ENCODE measurements at regions not wholly inside any gene's neighbourhood (a gene's known extent, or its start where the extent isn't known, plus 50 kb on each side); places are given as distances from the start of the nearest gene placed in this dataset.

DNA sequence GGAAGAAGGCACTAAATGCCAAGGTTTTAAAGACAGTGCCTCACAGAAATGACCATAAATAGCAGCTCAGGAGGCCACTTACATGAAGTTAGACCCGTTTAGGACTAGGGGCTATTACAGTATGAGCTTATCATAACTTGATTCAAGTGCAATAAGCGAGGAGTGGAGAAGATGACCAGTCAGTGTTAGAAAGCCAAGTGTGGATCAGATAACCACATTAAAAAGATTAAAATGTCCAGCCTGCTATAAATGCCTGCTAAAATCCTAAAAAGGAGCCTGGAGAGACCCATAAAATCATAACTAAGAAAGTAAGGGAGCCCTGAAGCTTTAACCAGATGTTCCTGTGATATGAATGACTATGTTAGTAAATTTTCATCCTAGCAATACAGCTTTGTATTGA lies 117.5 kb upstream of the ZNF521 start:
- Histone ChIP-seq H2BK5ac (ENCODE audit: low read depth, low read length, poor library complexity, severe bottlenecking) (no peak overlapping the region), H3K9me3 (ENCODE audit: control insufficient read depth, insufficient read depth, low read length) (no peaks in the 10 kb centered on the region), H3K18ac (ENCODE audit: low read depth, low read length) (no peak overlapping the region), H2AK9ac (replicated peaks; ENCODE audit: low read depth, low read length, poor library complexity) (no peak overlapping the region), H3K4me2 (ENCODE audit: low read depth, low read length) (no peak overlapping the region), H3K27ac (ENCODE audit: insufficient read depth, low read length) (no peak overlapping the region), H3K4me1 (ENCODE audit: control insufficient read depth, insufficient read depth, low read length) (peaks cover 25% of the 10 kb centered on the region), H2AK5ac (ENCODE audit: low read depth, low read length) (no peak overlapping the region), H2BK20ac (ENCODE audit: low read depth, low read length) (no peak overlapping the region), H3K9ac (ENCODE audit: low read depth, low read length) (no peak overlapping the region), H4K5ac (ENCODE audit: low read depth, low read length) (no peak overlapping the region; the same call in 1 of the 2 replicates), H2AFZ (replicated peaks; ENCODE audit: low read length, poor library complexity) (no peak overlapping the region), H3K4me3 (ENCODE audit: insufficient read depth, low read depth, low read length) (no peak overlapping the region), H3K4ac (ENCODE audit: low read depth, low read length) (no peak overlapping the region), H3K14ac (replicated peaks; ENCODE audit: low read depth, low read length) (no peak overlapping the region), H4K8ac (ENCODE audit: low read depth in 2 of 2, low read length in 2 of 2) (no peak overlapping the region), H3K56ac (ENCODE audit: extremely low read depth, insufficient read depth, low read length) (no peak overlapping the region), H3K36me3 (ENCODE audit: control insufficient read depth, insufficient read depth, low read length) (no peaks in the 10 kb centered on the region), H3K79me1 (ENCODE audit: low read depth in 1 of 2, low read length in 2 of 2) (no peaks in the 10 kb centered on the region), H3K23ac (ENCODE audit: low read depth, low read length) (no peak overlapping the region), H2BK120ac (ENCODE audit: low read depth, low read length) (no peak overlapping the region), H2BK15ac (ENCODE audit: low read depth, low read length) (no peak overlapping the region), H4K20me1 (ENCODE audit: insufficient read depth, low read length) (no peaks in the 10 kb centered on the region), H4K91ac (ENCODE audit: insufficient read depth, low read depth, low read length) (no peak overlapping the region), H3K27me3 (ENCODE audit: control insufficient read depth, insufficient read depth, low read length) (no peaks in the 10 kb centered on the region), H3K9me1 (ENCODE audit: insufficient read depth, low read length) (peaks cover 16% of the 10 kb centered on the region)
- no TSS peak for BruUV-seq (replicated peaks)
- dilution Hi-C loops (cut with HindIII; ENCODE audit: low sequenced_read_pairs, unreplicated experiment) (no loop called here), intact Hi-C loops (cut with micrococcal nuclease) (no loop called here), in situ Hi-C loops (cut with MboI; ENCODE audit: low sequenced_read_pairs) (no loop called here)
- CTCF ChIA-PET = interaction anchor here (0.6 to 1.3 kb wide), 2 partner anchors 10 to 463 kb away, joined by 3 to 4 read pairs; no protein-coding TSS in a partner anchor
- ATAC-seq (ENCODE audit: low read depth) (no peak), DNase-seq (no peak)
- POLR2A ChIA-PET (ENCODE audit: unreplicated experiment) = no interaction called here
- TF ChIP-seq RFX5 (IDR thresholded peaks at IDR 0.05; ENCODE audit: low read depth, low read length) = no peak
- no peak for TF ChIP-seq RAD21 (IDR thresholded peaks at IDR 0.05; ENCODE audit: low read length)
- TF ChIP-seq, protein P1, sequence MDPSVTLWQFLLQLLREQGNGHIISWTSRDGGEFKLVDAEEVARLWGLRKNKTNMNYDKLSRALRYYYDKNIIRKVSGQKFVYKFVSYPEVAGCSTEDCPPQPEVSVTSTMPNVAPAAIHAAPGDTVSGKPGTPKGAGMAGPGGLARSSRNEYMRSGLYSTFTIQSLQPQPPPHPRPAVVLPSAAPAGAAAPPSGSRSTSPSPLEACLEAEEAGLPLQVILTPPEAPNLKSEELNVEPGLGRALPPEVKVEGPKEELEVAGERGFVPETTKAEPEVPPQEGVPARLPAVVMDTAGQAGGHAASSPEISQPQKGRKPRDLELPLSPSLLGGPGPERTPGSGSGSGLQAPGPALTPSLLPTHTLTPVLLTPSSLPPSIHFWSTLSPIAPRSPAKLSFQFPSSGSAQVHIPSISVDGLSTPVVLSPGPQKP (IDR thresholded peaks at IDR 0.05; ENCODE audit: borderline replicate concordance, low read depth, low read length) = no peak
- no peak for TF ChIP-seq RCOR1 (IDR thresholded peaks at IDR 0.05; ENCODE audit: insufficient replicate concordance, low read length)
- no peak for TF ChIP-seq MXI1 (IDR thresholded peaks at IDR 0.05; ENCODE audit: borderline replicate concordance, low read depth, low read length)
- no peak for TF ChIP-seq USF2 (IDR thresholded peaks at IDR 0.05; ENCODE audit: low read depth, low read length)
- TF ChIP-seq, protein P2, sequence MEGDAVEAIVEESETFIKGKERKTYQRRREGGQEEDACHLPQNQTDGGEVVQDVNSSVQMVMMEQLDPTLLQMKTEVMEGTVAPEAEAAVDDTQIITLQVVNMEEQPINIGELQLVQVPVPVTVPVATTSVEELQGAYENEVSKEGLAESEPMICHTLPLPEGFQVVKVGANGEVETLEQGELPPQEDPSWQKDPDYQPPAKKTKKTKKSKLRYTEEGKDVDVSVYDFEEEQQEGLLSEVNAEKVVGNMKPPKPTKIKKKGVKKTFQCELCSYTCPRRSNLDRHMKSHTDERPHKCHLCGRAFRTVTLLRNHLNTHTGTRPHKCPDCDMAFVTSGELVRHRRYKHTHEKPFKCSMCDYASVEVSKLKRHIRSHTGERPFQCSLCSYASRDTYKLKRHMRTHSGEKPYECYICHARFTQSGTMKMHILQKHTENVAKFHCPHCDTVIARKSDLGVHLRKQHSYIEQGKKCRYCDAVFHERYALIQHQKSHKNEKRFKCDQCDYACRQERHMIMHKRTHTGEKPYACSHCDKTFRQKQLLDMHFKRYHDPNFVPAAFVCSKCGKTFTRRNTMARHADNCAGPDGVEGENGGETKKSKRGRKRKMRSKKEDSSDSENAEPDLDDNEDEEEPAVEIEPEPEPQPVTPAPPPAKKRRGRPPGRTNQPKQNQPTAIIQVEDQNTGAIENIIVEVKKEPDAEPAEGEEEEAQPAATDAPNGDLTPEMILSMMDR (conservative IDR thresholded peaks at IDR 0.05; ENCODE audit: low read depth, low read length) = no peak
- TF ChIP-seq CHD1 (IDR thresholded peaks at IDR 0.05; ENCODE audit: low read depth, low read length) = no peak
- no peak for TF ChIP-seq NFE2L2 (IDR thresholded peaks at IDR 0.05; ENCODE audit: low read depth, low read length)
- no peak for TF ChIP-seq MAFK (IDR thresholded peaks at IDR 0.05; ENCODE audit: low read depth, low read length)
- TF ChIP-seq BHLHE40 (IDR thresholded peaks at IDR 0.05; ENCODE audit: low read depth, low read length) = no peak
- TF ChIP-seq MAZ (IDR thresholded peaks at IDR 0.05; ENCODE audit: borderline replicate concordance, low read depth, low read length) = no peak
- no peak for TF ChIP-seq CEBPB (IDR thresholded peaks at IDR 0.05; ENCODE audit: low read depth, low read length)
- TF ChIP-seq SMC3 (IDR thresholded peaks at IDR 0.05; ENCODE audit: low read depth, low read length) = no peak
- TF ChIP-seq FOS (IDR thresholded peaks at IDR 0.05; ENCODE audit: low read depth, low read length) = no peak
- WGBS, 2 experiments (ENCODE audit: extremely low coverage in 2 of 2, insufficient read length in 1 of 2) = no CpG with 5 or more reads among the region's 2 CpGs

Data from IMR-90 (cell line).